Panc1 (cell line): ENCODE measurements at regions not wholly inside any gene's neighbourhood (a gene's known extent, or its start where the extent isn't known, plus 50 kb on each side); places are given as distances from the start of the nearest gene placed in this dataset.
A peak's percentile ranks its signal among the peaks of the same experiment; 100 is the strongest.

Experiments used
- ATAC-seq: fragments of 200-7000 bp; cut with Tn5 transposase; 2 replicates; pipeline ENCODE4 v1.9.1; 2020; ENCODE audit warnings: mild to moderate bottlenecking, moderate library complexity
- BruUV-seq: library from RNA; stranded (reverse); fragments of 400-500 nt; replicated peaks from 2 replicates; lab custom pipeline; 2021; lab: Mats Ljungman, UMichigan
- CTCF ChIA-PET: fragments of 300-600 bp; sonication (Branson Sonifier 250); formaldehyde crosslinking; loops from one replicate; lab custom pipeline; 2022; ENCODE audit warnings: antibody characterized with exemption; lab: Charles Lee
- POLR2A ChIA-PET: fragments of 300-600 bp; sonication (Branson Sonifier 250); formaldehyde crosslinking; loops from one replicate; lab custom pipeline; 2022; ENCODE audit warnings: antibody characterized with exemption; lab: Charles Lee
- DNase-seq: peaks from one replicate; pipeline ENCODE4 v3.0.0-alpha.2; 2010; ENCODE audit warnings: low read depth, low spot score
- H3K27ac ChIP-seq: 2 replicates; pipeline ENCODE4 v1.5.1; 2011; ENCODE audit warnings: mild to moderate bottlenecking, low read length, inconsistent platforms
- H3K27me3 ChIP-seq: fragments of 200-500 bp; sonication (Bioruptor generic); 2 replicates; pipeline ENCODE4 v1.6.0; 2014; ENCODE audit warnings: low read length, inconsistent platforms; ENCODE audit not compliant: control insufficient read depth, insufficient read depth
- H3K36me3 ChIP-seq: fragments of 200-500 bp; sonication (Bioruptor generic); 2 replicates; pipeline ENCODE4 v1.5.1; 2014; ENCODE audit warnings: inconsistent platforms, mild to moderate bottlenecking, low read length, moderate library complexity; ENCODE audit not compliant: control insufficient read depth, insufficient read depth
- H3K4me1 ChIP-seq: 2 replicates; pipeline ENCODE4 v1.5.1; 2011; ENCODE audit warnings: inconsistent platforms, mild to moderate bottlenecking, low read length, moderate library complexity; ENCODE audit not compliant: control insufficient read depth, insufficient read depth
- H3K4me3 ChIP-seq, 2 experiments: 2 replicates each; pipeline ENCODE4 v1.5.1; 2011 to 2012; ENCODE audit warnings: low read depth in 2 of 2, low read length in 2 of 2, mild to moderate bottlenecking in 2 of 2, inconsistent platforms in 1 of 2, moderate library complexity in 1 of 2
- H3K9me3 ChIP-seq: fragments of 200-500 bp; sonication (Bioruptor generic); 2 replicates; pipeline ENCODE4 v1.5.1; 2014; ENCODE audit warnings: low read depth, mild to moderate bottlenecking, inconsistent platforms, low read length, moderate library complexity; ENCODE audit not compliant: control insufficient read depth, insufficient read depth
- CTCF ChIP-seq: fragments of 450-650 bp; IDR thresholded peaks from 2 replicates; pipeline ENCODE4 v1.5.1; 2017; ENCODE audit warnings: mild to moderate bottlenecking
- POLR2AphosphoS5 ChIP-seq: IDR thresholded peaks from 2 replicates; pipeline ENCODE4 v1.6.1; 2012; ENCODE audit warnings: mild to moderate bottlenecking, low read depth, low read length, moderate library complexity
- REST ChIP-seq, 2 experiments: IDR thresholded peaks; 2 replicates each; pipeline ENCODE4 v1.6.1; 2011 to 2012; ENCODE audit warnings: low read depth in 2 of 2, control low read depth in 1 of 2, low read length in 1 of 2, mild to moderate bottlenecking in 1 of 2, moderate library complexity in 1 of 2; ENCODE audit not compliant: insufficient read depth in 1 of 2
- SIN3A ChIP-seq: IDR thresholded peaks from 2 replicates; pipeline ENCODE4 v1.6.1; 2012; ENCODE audit warnings: low read depth, mild to moderate bottlenecking, low read length, moderate library complexity, borderline replicate concordance; ENCODE audit not compliant: insufficient read depth
- TCF7L2 ChIP-seq: IDR thresholded peaks from 2 replicates; pipeline ENCODE4 v1.6.1; 2011; ENCODE audit warnings: mild to moderate bottlenecking, low read depth, low read length, inconsistent platforms
- in situ Hi-C: cut with HindIII; loops from 2 replicates; pipeline ENCODE4 v1.10.0; 2016; ENCODE audit warnings: low sequenced_read_pairs, low pct_unique_long_range_greater_than_20kb
- intact Hi-C: fragments of 100-400 bp; cut with micrococcal nuclease; formaldehyde crosslinking; loops from one replicate; pipeline ENCODE4 v1.10.0; 2022; ENCODE audit not compliant: unreplicated experiment

- Histone ChIP-seq H3K27ac (no peak overlapping the region), H3K4me3 (no peak overlapping the region), H3K36me3 (no peaks in the 10 kb centered on the region), H3K27me3 (no peaks in the 10 kb centered on the region), H3K9me3 (0 out of 2 replicates have a peak, but pooled peaks cover 7% of the 10 kb centered on the region), H3K4me1 (no peaks in the 10 kb centered on the region)
- no TSS peak for BruUV-seq
- POLR2A ChIA-PET = no interaction called here
- in situ Hi-C loops (no loop called here), intact Hi-C loops (no loop called here)
- no peak for DNase-seq
- ATAC-seq = no peak
- CTCF ChIA-PET = no interaction called here
- TF ChIP-seq CTCF = no peak
- no peak for TF ChIP-seq POLR2AphosphoS5
These were observed 272.4 kb downstream of the ETV1 start for GRCh38 chr7:13717031-13717430.

GRCh38 chr7:13724191-13724976 lies 265.1 kb downstream of the ETV1 start:
- in situ Hi-C loops (no loop called here), intact Hi-C loops (no loop called here)
- ChIA-PET POLR2A (interaction anchor here (0.5 kb wide), 1 partner anchor 10 kb away, joined by 9 read pairs; no protein-coding TSS in a partner anchor), CTCF (interaction anchor here (0.5 kb wide), 1 partner anchor 155 kb away, joined by 4 read pairs; no protein-coding TSS in a partner anchor)
- Histone ChIP-seq H3K4me3 (no peak overlapping the region), H3K27me3 (no peaks in the 10 kb centered on the region), H3K4me1 (no peaks in the 10 kb centered on the region), H3K36me3 (no peaks in the 10 kb centered on the region), H3K9me3 (0 out of 2 replicates have a peak, but pooled peaks cover 4% of the 10 kb centered on the region), H3K27ac (no peak overlapping the region)
- DNase-seq = no peak
- TF ChIP-seq REST (IDR thresholded peaks at IDR 0.05; ENCODE audit: insufficient read depth in 1 of 2, low read depth in 2 of 2, low read length in 1 of 2) = no peak
- no peak for TF ChIP-seq POLR2AphosphoS5
- no peak for TF ChIP-seq SIN3A
- TF ChIP-seq CTCF = no peak
- no peak for TF ChIP-seq TCF7L2
- BruUV-seq = no TSS peak
- 0 out of 2 replicates have a peak, but pooled peaks have one; percentile 21 for ATAC-seq
